GM19240 (cell line): ENCODE measurements at regions not wholly inside any gene's neighbourhood (a gene's known extent, or its start where the extent isn't known, plus 50 kb on each side); places are given as distances from the start of the nearest gene placed in this dataset.

Experiments
- DNase-seq: peaks from one replicate; pipeline ENCODE4 v3.0.0; 2011; ENCODE audit warnings: low spot score; ENCODE audit not compliant: insufficient read length

DNA sequence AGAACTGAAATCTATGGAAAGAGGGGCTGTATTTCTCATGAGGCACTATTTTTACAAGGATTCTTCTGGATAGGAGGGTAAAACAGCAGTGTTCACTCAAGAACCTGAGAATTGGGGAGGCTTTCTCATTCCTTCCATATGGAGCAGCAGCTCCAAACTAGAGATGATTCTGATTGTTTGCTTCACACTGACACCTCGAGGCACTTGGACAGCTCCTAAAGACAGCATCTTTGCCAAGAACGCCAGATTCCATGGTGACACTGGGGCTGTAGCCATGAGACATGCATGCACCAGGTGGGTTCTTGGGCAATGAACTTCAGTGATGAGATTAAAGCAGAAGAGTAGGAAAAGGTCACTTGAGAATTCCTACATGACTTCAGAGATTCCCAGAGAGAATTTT, 361.5 kb upstream of the HTR2A start:
- no peak for DNase-seq

DNA sequence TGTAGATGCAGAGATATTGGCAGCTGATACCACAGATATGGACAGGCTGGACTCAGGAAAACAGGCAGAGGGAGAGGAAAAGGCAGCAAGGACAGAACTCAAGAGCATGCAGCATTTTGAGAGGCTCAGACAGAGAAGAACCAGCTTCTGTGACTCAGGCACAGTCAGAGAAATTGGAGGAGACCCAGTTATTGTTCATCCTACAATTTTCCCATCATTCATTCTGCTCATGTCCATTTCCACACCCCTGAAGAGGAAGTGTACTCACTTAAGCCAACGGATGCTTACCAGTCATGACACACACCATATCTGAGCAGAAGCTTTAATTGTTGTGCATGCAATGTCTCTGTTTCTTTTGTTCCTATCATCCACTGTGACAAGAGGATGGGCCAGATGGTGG, 359.8 kb upstream of the HTR2A start:
- DNase-seq: no peak

DNA sequence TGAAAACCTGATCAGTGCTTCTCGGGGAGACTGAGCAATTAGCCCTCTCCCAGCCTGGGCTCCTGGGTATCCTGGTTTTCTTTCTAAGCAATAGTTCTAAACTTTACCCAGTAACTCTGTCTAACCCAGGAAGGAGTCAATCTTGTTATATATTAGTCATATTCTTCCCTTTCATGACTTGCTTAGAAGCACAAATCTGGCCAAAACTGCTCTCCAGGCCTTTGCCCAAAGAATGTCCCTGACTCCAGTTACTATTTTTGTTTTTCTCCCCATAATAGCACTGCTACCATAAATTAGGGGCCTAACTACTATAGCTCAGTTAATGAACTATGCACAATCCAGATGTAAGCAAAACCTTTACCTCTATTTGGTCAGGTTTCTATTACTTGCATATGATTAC, 355.8 kb upstream of the HTR2A start:
- no peak for DNase-seq

DNA sequence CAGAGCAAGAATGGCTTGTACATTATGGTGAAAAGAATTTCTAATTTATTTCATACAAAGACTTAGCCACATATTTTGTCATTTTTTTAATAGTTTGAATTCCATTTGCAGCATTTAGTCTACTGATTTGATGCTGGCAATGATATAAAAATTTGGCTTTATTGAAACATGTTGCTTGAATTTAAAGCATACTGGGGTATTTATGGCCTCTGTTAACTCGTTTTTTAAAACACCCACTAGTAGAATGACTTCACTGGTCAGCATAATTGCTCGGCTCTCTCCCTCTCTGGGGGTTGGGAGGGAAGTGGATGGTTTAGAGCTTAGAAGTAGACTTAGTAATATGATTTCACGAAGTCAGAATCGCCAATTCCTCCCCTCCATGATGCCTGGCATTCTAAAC, 354.9 kb upstream of the HTR2A start:
- DNase-seq: no peak

DNA sequence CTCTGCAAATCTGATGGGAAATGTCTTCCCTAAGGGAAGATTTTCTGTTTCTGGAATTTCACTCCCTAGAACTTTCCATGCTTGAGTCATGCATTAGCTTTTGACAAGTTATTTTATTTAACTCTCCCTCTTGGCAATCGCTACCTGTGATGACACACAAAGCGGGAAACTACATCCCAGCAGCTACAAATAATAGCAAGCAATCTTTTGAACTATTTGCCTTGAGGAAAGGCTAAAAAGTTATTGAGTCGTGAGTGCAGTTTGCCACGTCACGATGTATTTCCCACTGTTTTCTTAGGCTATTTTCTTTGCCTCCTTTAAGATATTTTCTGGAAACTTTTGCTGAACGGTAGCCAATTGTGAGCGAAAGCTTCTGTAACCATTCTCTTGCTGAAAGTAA, 353.3 kb upstream of the HTR2A start:
- no peak for DNase-seq

DNA sequence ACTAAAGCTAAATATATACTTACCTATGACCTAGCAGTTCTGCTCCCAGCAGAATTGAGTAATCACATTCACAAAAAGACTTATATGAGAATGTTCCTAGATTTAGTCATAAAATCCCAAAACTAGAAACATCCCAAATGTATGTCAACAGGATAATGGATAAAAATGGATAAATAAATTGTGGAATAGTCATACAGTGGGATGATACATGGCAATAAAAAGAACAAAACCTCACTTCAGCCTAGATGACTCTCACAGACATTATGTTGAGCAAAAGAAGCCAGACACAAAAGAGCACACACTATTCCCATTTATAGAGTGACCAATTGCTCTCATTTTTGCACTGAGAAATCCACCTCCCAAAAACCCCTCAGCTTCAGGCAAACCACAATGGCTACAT, 352.4 kb upstream of the HTR2A start:
- DNase-seq: no peak

DNA sequence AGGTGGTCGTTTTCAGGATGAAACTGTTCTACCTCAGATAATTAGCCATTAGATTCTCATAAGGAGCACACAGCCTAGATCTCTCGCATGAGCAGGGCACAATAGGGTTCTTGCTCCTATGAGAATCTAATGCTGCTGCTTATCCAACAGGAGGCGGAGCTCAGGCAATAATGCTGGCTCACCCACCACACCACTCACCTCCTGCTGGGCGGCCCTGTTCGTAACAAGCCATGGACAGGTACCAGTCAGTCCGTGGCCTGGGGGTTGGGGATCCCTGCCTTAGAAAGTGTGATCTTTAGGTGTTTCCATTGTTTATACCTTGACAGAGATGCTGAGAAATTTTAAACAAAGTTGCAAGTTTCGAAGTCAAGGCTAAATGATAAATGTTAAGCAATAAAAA, 344.6 kb upstream of the HTR2A start:
- DNase-seq: no peak

DNA sequence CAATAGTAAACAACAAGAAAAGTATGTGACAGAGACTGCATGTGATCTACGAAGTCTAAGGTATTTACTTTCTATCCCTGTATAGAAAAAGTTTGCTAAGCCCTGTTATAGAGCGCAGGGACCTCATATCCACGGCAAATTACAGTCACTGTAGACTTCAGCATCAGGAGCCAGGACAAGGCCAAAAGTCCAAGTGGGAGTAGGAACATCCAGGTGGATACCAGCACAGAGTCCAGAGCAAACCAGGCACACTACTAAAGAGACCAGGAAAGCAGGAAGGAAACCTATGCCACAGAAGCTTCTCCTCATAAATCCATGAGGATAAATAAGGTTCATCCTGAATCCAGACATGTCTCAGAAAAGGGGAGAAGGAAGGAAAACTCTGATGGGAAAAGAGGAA, 342.2 kb upstream of the HTR2A start:
- no peak for DNase-seq

DNA sequence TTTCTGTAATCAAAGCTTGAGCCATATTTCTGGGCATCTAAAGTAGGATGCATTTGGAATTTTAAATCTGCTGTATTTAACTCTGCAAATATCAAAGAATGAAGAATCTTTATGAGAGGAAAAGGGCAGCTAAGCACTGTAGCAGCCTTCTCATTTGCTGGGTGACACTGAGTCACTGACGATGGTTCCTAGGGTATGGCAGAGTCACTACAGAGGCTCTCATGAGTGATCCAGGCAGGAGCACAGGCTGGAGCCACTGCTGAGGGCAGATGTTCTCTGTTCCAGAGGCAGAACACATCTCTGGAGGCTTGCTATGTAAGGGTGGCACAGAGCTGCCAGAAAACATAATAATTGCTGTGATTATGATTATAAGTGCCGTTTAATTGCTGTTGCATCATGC, 340.7 kb upstream of the HTR2A start:
- DNase-seq: no peak

DNA sequence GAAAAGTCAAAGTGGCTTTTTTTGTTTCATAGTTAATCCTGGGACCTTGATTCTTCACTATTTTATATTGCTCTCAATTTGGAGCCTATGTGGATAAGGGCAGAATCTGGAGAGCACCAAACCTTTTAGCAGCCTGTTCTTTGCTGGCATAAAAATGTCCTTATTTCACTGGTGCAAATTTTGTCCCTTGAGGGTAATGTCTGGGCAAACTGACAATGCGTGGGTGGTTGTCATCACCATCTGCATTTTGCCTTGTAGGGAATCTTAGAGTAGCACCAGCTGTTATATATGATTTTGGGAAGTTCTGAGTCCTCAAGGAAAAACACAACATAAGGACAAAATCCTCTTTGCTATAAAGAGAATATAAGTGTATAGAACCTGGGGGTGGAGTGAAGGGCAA, 336.9 kb upstream of the HTR2A start:
- DNase-seq: no peak

DNA sequence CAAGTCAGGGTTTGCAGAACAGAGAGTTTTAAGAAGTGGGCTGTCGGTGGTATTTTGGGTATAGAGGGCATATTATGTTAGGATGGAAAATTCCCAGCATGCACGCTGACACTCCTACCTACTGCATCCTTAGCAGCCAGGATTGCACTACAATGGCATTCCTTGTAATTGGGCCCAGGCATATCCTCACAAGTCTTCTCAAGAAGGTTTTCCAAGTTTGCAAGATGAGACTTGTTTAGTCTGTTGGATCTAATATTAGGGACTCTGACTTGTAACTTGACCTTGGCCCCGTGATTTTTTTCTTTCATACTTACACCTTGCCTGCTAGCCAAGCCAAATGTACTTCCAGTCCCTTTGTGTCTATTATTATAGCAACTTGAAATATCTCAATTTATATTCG, 335.7 kb upstream of the HTR2A start:
- DNase-seq: no peak

DNA sequence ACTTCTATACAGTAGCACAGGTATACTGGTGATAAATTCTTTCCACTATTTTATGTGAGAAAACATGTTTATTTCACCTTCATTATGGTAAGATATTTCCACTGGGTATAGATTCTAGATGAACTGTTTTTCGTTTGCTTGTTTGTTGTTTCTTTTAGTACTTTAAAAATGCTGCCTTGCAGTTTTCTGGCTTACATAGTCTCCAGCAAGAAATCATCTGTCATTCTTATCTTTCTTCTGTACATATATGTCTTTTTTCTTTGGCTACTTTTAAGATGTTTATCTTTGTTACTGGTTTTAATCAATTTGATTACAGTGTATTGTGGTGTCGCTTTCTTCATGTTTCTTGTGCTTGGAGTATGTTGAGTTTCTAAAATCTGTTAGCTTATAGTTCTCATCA, 333.3 kb upstream of the HTR2A start:
- DNase-seq: no peak

DNA sequence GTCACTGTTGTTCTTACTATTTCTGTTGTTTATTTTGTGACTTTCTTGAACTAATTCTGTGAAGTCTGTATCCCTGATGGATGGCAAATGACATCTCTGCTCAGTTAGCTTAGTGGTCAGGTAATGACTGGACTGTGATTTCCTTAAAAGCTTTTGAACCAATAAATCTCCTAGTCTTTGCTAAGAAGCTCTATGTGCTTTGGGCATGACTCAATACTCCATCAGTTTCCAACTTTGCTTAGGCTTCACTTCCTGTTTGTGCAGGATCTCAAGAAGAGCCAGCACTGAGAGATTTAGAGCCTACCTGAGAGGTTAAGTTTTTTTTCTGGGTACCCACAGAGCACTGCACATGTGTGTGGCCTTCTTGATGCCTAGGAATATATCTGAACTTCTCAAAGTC, 329.7 kb upstream of the HTR2A start:
- no peak for DNase-seq

DNA sequence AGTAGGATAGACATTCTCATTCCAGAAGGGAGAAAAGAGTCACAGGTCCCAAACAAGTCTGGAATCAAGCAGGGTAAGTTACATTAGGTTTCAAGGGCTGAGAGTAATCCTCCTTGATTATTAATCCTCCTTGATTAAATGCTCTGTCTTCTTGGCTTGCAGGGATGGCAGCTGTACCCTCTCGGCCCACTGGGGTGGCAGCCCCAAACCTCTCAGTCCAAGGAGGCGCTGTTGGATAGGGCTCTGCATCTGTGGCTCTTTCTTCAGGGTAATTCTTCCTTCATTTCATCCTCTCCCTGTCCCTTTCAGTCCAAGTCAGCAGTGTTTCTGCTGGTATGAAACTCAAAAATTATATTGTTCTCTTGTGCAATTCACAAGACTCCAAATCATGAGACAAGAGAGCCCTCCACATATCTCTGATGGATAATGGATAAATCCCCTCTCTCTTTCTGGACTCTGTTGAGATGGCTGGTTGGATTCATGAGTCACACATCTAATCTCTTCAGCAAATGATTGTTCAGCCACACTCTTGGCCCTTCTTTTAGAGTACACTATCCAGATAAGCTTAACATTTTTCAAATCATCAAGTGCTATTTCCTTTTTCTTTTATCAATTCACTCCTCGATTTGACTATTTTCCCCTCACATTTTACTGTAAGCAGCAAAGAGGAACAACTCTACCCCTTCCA, 323.7 kb upstream of the HTR2A start:
- no peak for DNase-seq

DNA sequence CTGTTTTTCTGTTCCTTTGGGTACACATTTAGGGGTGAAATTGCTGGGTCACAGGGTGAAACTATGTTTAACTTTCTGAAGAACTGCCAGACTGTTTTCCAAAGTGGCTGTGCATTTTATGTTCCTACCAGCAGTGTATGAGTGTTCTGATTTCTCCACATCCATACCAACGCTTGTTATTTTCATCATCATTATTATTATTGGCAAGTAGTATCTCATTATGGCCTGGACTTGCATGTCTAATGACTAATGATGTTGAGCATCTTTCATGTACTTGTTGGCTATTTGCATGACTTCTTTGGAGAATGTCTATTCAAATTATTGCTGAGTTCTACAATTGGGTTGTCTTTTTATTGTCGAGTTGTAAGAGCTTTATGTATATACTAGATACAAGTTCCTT, 321.8 kb upstream of the HTR2A start:
- no peak for DNase-seq

DNA sequence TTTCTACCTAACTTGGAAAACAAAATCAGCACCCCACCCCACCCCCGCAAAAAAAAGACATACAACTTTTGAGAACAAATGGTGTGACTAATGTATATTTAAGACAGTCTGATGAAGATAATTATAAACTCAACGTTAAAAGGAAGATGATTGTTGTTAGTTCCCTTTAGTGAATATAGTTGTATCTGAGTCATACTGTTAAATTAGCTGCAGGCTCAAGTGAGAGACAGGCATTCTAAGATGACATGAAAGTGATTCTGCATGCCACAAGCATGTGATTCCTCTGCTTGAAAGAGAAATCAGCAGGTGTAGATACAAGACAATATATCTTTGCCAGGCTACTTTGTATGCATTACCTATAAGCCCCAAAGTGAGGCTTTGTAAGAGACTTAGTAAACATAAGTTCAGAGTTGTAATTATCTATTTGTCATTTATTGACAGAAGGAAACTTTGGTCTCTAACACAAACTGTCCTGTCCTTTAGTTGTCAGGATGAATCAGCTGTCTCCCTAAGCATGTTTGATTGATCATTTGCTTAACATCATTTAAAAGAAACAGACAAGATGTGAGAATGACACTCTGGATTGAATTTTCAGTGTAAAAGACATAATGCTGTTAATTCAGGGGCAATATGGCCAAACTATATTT, 319.4 kb upstream of the HTR2A start:
- no peak for DNase-seq

DNA sequence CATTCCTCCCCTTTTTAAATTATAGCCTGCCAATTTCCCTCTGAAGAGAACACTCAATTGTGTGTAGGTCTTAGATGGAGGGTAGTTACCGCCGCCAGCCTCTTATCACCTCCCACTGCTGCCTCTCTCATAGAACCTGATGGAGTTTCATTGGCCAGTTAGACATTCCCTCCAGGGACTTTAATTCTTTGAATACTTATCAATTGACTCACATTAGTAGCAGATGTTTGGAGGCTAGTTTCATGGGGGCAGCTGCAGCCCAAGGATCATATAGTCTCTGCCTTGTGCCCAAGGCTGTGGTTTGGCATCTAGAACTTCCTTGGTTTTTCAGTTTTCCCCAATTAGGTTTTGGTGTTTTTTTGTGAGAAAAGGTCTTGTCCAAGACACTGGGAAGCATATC, 318.9 kb upstream of the HTR2A start:
- no peak for DNase-seq

DNA sequence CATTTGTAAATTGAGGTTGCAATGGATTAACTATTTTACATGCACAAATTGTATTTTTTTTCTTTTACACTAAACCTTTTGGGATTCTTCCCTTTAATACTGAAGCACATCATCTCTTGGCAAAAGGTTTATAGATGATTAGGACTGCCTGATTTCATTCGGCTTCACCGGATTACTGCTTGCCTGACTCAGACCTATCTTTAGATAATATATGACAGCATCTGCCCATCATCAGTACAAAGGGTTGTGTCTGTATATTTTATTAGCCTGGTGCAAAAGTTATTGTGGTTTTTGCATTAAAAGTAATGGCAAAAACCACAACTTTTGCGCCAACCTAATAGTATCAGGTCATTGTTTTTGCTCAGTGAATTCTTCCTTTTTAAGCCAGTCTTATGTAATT, 316.2 kb upstream of the HTR2A start:
- DNase-seq: no peak

DNA sequence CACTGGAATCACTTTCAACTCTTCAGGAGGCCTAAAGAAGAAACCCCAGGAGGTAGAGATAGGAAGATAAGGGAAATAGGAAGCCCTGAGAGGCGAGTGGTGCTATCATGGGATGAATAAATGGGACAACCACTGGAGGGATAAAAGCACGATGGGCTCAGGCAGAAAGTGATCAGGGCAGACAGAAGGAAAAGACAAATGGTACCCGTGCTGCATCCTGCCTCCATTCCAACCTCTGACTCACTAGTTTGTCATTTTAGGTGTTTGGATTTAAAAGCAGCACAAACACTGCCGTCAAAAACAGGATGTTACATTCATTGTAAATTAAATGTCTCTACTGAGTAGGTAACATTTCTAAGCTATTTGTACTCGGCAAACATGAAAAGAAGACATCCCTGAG, 314.3 kb upstream of the HTR2A start:
- no peak for DNase-seq

DNA sequence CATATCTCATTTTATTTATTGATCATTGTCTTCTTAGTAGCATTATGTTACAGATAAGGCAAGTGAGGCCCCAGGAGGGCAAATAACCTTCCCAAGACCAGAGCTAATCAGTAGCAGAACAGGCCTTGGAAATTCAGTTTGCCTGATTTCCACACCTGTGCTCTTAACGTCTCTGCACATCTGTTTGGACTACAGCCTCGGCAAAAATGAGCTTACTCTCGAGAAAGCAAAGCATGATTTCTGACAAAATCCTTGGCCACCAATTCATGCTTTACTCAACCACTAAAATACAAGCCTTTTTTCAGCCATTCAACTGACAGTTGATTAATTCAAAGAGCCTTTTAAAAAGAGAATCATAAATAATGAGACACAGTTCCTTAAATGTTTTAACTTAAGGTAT, 309.3 kb upstream of the HTR2A start:
- DNase-seq: no peak

DNA sequence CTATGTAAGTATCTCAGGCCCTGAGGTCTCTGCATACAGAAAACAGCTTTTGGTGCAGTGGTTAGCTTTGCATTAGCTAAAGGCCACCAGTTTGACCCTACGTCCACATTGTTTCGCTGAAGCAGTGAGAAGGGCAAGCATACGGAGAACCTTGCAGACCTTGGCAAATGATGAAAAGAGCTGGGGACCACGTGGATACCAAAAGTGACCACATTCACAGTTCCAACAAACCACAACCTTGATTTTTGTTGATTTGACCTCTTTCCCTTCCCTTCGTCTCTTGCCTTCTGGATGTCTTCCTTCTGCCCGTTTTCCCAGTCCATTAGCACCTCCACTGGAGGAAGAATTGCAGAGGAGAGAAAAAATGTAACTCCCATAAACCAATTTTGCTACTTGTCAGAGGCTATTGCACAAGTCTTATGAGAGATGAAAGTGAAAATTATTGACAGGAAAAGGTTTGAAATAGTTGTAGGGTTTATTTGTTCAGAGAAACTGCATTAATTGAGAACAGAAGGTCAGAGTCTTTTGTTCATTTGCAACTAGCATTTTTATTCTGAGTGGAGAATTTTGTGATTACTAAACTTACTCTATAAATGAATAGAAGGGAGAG, 293.9 kb upstream of the HTR2A start:
- DNase-seq: no peak

DNA sequence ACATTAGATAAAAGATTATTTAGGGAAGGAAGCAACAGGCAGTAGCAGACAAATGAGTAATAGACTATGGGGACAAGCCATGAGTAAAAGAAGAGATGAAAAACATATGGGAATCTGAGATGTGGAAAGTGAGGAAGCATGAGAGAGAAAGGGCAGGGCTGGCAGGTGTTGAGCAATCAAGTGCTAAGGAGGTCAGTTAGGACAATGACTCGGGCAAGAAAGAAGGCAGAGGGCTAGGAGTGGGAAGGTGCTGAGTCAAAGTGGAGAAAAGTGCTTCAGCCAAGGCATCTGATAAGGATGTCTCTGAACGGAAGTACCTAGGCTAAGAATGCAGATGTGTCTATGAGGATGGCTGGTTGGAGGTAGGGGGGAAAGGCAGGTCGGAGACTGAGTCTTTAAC, 291.9 kb upstream of the HTR2A start:
- no peak for DNase-seq

DNA sequence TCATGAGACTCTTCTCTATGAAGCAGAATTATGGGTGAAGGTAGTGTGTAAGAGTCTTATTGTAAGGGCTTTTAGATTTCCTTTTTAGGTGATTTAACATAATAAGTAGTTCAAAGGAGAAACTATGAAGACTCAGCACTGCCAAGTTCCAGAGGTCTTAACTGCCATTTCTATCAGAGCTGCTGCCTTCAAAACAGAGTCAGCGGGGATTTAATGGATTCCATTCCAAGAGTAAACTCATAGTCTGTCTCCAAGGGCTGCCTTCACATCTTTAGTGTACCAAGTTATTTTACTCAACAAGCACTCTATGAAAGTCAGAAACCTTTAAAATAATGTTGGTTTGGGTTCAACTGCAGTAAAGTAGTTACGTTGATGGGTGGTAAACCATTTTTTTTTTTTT, 289.6 kb upstream of the HTR2A start:
- no peak for DNase-seq
